ENCODE measurements at regions not wholly inside any gene's neighbourhood (a gene's known extent, or its start where the extent isn't known, plus 50 kb on each side); places are given as distances from the start of the nearest gene placed in this dataset.

DNA sequence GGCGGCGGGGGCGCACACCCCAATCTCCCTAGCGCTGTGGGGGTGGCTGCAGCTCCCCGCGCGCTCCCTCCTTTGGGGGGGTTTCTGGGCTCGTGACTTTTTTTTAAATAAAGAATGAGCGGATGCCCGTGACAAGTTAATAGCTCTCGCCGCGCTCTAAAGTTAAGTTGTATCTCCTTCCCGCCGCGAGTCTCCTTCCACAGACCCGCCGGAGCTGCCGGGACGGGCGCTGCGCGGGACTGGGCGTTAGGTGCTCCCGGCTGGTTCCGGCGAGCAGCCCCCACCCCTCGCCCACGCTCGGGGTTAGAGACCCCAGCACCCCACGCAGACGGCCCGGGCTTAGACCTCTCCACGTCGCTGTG lies 82.6 kb upstream of the HMGA2 start:
- Histone ChIP-seq H3K79me2 (ENCODE audit: control insufficient read depth, insufficient read depth, low read length) (no peaks in the 10 kb centered on the region), H3K4me1 (ENCODE audit: control insufficient read depth, extremely low read depth, insufficient read depth, low read length) (peaks cover 5% of the 10 kb centered on the region), H4K20me1 (replicated peaks; ENCODE audit: control insufficient read depth, extremely low read depth, insufficient read depth, low read length) (no peaks in the 10 kb centered on the region), H3K27me3 (ENCODE audit: control insufficient read depth in 2 of 2, insufficient read depth in 2 of 2, low read length in 2 of 2) (no peaks in the 10 kb centered on the region), H3K9ac (replicated peaks; ENCODE audit: extremely low read depth, insufficient read depth, low read length) (peak overlapping the region; percentile 91), H2AFZ (ENCODE audit: low read depth, low read length) (peak overlapping the region; percentile 100), H3K4me2 (ENCODE audit: insufficient read depth, low read length) (peak overlapping the region; percentile 86), H3K36me3 (ENCODE audit: control insufficient read depth in 2 of 2, extremely low read depth in 1 of 2, insufficient read depth in 2 of 2, low read length in 2 of 2) (no peaks in the 10 kb centered on the region), H3K27ac (ENCODE audit: insufficient read depth, low read depth, low read length) (peak overlapping the region; percentile 77), H3K9me1 (replicated peaks; ENCODE audit: control insufficient read depth, extremely low read depth, insufficient read depth, low read length) (no peaks in the 10 kb centered on the region), H3K4me3 (replicated peaks in 1 of 3; ENCODE audit: insufficient read depth in 1 of 3, low read depth in 1 of 3, low read length in 3 of 3) (peak overlapping the region; percentile 73 to 89 (median 81)), H3K9me3 (replicated peaks; ENCODE audit: control insufficient read depth, insufficient read depth, low read length) (no peaks in the 10 kb centered on the region)
- peak; percentile 46 for DNase-seq (ENCODE audit: low read depth, low spot score)
- ChIA-PET POLR2A (interaction anchor here (0.6 to 0.7 kb wide), 2 partner anchors 11 to 17 kb away, joined by 4 to 5 read pairs; no protein-coding TSS in a partner anchor), CTCF (interaction anchor here (0.9 to 3.1 kb wide), 10 partner anchors 10 to 427 kb away, joined by 3 to 23 read pairs (median 4); no protein-coding TSS in a partner anchor)
- FAIRE-seq = peak; percentile 37
- TF ChIP-seq GATA2 (IDR thresholded peaks at IDR 0.05; ENCODE audit: insufficient read depth, insufficient read length, low read depth, low read length) (no peak), POLR2AphosphoS5 (IDR thresholded peaks at IDR 0.05; ENCODE audit: insufficient read depth, low read depth, low read length) (peak; percentile 29)
- intact Hi-C loops (cut with micrococcal nuclease) (loop anchor here (1.0 to 5.0 kb wide), 8 partner anchors 37 to 429 kb away; partner anchors contain the start of gene HMGA2), dilution Hi-C loops (cut with MboI; ENCODE audit: extremely low pct_ligation_motif_present, low sequenced_read_pairs) (no loop called here)
- no TSS peak for BruUV-seq (replicated peaks)

DNA sequence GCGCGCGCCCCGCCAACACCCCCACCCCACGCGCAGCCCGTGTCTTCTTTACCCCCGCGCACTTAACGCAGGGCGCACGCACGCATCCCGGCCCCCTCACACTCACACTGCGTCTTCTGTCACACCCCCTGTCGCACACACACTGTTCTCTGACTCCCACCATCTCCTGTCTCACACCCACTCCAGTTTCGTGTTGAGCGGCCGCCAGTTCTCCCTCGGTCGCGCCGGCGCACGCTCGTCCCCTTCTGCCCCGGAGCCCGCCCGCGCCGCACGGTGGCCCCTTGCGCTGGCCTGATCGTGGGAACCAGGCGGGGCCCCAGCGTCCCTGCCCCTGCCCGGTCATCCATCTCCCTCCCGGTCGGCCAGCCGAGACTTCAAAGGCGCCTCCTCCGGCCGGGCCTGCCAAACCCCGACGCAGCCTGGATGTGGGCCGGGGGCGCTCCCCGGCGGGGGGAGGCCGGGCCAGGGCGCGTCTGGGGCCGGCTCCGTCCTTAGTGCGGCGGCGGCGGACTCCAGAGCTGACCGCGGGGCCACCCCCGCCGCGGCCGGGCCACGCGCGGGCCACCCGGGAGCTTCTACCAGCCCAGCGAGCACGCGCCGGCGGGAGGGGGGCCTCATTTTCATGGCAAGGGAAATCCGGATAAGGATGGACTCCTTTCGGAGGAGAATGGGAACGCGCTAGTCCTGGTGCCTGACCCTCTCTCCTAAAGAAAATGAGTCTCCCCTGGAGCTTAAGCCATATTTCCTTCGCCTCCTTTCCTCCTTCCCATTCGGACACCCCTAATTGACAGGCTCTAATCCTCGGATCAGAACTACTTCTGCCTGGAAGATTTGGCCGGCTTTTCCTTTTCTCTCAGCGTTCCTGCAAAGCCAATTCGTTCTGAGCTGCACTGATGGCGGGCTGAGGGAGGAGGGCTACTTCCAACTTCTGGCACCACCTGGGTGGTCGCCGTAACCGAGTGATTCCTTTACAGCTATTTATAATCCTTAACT lies 82.0 kb upstream of the HMGA2 start:
- ChIA-PET CTCF (interaction anchor here (0.7 to 3.1 kb wide), 13 partner anchors 11 to 428 kb away, joined by 3 to 23 read pairs (median 4); no protein-coding TSS in a partner anchor), POLR2A (no interaction called here)
- no peaks in the 10 kb centered on the region for H4K20me1 ChIP-seq (replicated peaks; ENCODE audit: control insufficient read depth, extremely low read depth, insufficient read depth, low read length)
- TF ChIP-seq EZH2 (IDR thresholded peaks at IDR 0.05; ENCODE audit: borderline replicate concordance, low read depth, low read length, severe bottlenecking) (no peak), FOS (IDR thresholded peaks at IDR 0.05; ENCODE audit: borderline replicate concordance, insufficient read depth, low read length) (no peak), MYC (IDR thresholded peaks at IDR 0.05; ENCODE audit: low read depth, low read length) (no peak), POLR2A (IDR thresholded peaks at IDR 0.05; ENCODE audit: low read depth, low read length) (no peak), POLR2AphosphoS5 (IDR thresholded peaks at IDR 0.05; ENCODE audit: insufficient read depth, low read depth, low read length) (no peak), GATA2 (IDR thresholded peaks at IDR 0.05; ENCODE audit: insufficient read depth, insufficient read length, low read depth, low read length) (no peak), JUN (IDR thresholded peaks at IDR 0.05; ENCODE audit: borderline replicate concordance, insufficient read depth, insufficient read length, low read depth) (no peak)
- TF ChIP-seq, protein P1, sequence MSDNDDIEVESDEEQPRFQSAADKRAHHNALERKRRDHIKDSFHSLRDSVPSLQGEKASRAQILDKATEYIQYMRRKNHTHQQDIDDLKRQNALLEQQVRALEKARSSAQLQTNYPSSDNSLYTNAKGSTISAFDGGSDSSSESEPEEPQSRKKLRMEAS (IDR thresholded peaks at IDR 0.05; ENCODE audit: insufficient read depth, insufficient read length) = no peak
- TF ChIP-seq, protein P2, sequence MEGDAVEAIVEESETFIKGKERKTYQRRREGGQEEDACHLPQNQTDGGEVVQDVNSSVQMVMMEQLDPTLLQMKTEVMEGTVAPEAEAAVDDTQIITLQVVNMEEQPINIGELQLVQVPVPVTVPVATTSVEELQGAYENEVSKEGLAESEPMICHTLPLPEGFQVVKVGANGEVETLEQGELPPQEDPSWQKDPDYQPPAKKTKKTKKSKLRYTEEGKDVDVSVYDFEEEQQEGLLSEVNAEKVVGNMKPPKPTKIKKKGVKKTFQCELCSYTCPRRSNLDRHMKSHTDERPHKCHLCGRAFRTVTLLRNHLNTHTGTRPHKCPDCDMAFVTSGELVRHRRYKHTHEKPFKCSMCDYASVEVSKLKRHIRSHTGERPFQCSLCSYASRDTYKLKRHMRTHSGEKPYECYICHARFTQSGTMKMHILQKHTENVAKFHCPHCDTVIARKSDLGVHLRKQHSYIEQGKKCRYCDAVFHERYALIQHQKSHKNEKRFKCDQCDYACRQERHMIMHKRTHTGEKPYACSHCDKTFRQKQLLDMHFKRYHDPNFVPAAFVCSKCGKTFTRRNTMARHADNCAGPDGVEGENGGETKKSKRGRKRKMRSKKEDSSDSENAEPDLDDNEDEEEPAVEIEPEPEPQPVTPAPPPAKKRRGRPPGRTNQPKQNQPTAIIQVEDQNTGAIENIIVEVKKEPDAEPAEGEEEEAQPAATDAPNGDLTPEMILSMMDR (IDR thresholded peaks at IDR 0.05; ENCODE audit: extremely low read depth in 1 of 2, insufficient read depth in 1 of 2, low read depth in 1 of 2, low read length in 2 of 2) = no peak
- H3K4me1 ChIP-seq (ENCODE audit: control insufficient read depth, extremely low read depth, insufficient read depth, low read length) = peaks cover 5% of the 10 kb centered on the region
- dilution Hi-C loops (cut with MboI; ENCODE audit: extremely low pct_ligation_motif_present, low sequenced_read_pairs) (no loop called here), intact Hi-C loops (cut with micrococcal nuclease) (loop anchor here (1.0 to 5.0 kb wide), 5 partner anchors 36 to 140 kb away; partner anchors contain the start of gene HMGA2)
- H3K27me3 ChIP-seq (ENCODE audit: control insufficient read depth in 2 of 2, insufficient read depth in 2 of 2, low read length in 2 of 2) = no peaks in the 10 kb centered on the region
- peak overlapping the region; percentile 100 for H2AFZ ChIP-seq (ENCODE audit: low read depth, low read length)
- no peaks in the 10 kb centered on the region for H3K9me3 ChIP-seq (replicated peaks; ENCODE audit: control insufficient read depth, insufficient read depth, low read length)
- H3K79me2 ChIP-seq (ENCODE audit: control insufficient read depth, insufficient read depth, low read length) = no peaks in the 10 kb centered on the region
- peak overlapping the region; percentile 73 to 89 (median 81) for H3K4me3 ChIP-seq (replicated peaks in 1 of 3; ENCODE audit: insufficient read depth in 1 of 3, low read depth in 1 of 3, low read length in 3 of 3)
- H3K27ac ChIP-seq (ENCODE audit: insufficient read depth, low read depth, low read length) = peak overlapping the region; percentile 77
- peak overlapping the region; percentile 86 for H3K4me2 ChIP-seq (ENCODE audit: insufficient read depth, low read length)
- peak overlapping the region; percentile 91 for H3K9ac ChIP-seq (replicated peaks; ENCODE audit: extremely low read depth, insufficient read depth, low read length)
- FAIRE-seq (peak; percentile 55), DNase-seq (ENCODE audit: low read depth, low spot score) (peak; percentile 53)
- H3K9me1 ChIP-seq (replicated peaks; ENCODE audit: control insufficient read depth, extremely low read depth, insufficient read depth, low read length) = no peaks in the 10 kb centered on the region
- no peaks in the 10 kb centered on the region for H3K36me3 ChIP-seq (ENCODE audit: control insufficient read depth in 2 of 2, extremely low read depth in 1 of 2, insufficient read depth in 2 of 2, low read length in 2 of 2)
- BruUV-seq (replicated peaks) = TSS peak; percentile 52
